ENCODE measurements at regions not wholly inside any gene's neighbourhood (a gene's known extent, or its start where the extent isn't known, plus 50 kb on each side); places are given as distances from the start of the nearest gene placed in this dataset.

- FAIRE-seq: no peak
Measured at GRCh38 chr17:34113089-34113488, 142.0 kb upstream of the CCL2 start.

- no peak for FAIRE-seq
Measured at GRCh38 chr17:34114174-34114573, 140.9 kb upstream of the CCL2 start.

GRCh38 chr17:34116306-34116705 is 138.8 kb upstream of the CCL2 start:
- no peak for FAIRE-seq

DNA sequence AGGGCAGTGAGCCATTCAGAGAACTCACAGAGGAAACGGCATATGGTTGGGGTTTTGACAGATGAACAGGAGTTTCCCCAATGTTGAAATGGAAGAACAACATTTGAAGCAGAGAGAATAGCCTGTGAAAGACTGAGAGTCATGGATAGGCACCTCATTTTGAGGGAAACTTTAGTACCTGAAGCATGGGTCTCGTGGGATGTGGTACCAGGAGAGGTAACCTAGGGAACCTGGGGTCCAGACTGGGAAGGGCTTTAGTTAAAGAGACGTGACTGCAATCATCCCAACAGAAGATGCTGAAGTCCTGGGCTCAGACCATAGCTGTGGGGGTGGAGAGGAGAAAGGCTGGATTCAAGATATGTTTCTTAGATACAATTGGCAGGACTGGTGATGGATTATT is 137.8 kb upstream of the CCL2 start:
- no peak for FAIRE-seq

DNA sequence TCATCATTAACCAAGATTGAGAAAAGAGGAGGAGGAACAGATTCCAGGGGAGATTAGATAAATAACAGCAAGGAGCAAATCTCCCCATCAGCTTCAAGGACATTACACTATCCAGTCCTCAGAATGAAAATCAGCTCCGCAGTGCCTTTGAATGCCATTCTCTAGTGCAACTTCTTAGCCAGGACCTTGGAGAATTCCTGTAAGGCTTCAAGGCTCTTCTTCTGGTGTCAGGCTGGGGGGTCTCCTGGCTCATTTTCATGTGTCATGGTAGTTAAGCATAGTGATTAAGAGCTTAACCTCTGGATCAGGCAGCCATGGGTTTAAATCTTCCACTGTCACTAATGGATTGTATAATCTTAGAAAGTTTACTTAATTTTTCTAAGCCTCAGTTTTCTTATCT is 137.3 kb upstream of the CCL2 start:
- FAIRE-seq: no peak

DNA sequence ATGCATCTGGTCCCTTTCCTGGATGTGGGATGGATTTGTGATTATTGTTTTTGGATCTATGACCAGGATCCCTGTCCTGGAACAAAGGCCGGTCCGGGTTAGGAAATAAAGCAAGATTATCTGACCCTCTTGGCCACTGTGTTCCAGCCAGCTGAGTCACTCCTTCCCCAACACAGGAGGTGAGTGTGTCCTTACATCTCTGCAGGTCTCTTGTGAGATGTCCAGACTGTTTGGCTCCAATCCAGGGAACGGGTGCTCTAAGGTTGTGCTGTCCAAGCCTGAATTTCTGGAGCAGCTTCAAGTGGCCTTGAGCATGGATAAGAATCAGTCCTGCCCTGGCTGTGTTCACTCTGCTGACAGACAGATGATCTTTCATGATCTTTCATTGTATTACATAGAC is 136.5 kb upstream of the CCL2 start:
- no peak for FAIRE-seq

- FAIRE-seq: no peak
Measured at GRCh38 chr17:34121311-34121710, 133.8 kb upstream of the CCL2 start.

GRCh38 chr17:34122515-34122914 is 132.6 kb upstream of the CCL2 start:
- FAIRE-seq: no peak

- FAIRE-seq: no peak
Measured at GRCh38 chr17:34125010-34125409, 130.1 kb upstream of the CCL2 start.

DNA sequence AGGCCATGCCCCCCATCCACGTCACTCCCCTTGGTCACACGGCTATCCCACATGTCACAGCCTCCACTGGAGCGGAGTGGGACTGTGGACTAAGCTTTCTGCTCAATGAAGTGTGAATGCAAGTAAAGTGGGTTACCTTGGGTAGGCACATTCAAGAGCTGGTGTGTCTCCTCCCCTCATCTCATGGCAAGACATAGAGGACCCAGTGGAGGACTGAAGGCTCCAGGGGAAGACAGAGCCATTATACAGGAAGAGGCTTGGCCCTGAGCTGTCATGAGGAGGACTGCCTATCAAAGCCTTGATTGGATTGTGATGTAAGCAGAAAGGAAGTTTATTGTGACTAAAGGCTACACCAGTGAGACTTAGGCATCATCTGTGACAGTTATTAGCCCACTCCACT is 129.2 kb upstream of the CCL2 start:
- no peak for FAIRE-seq

- no peak for FAIRE-seq
Measured at GRCh38 chr17:34126496-34126895, 128.6 kb upstream of the CCL2 start.

DNA sequence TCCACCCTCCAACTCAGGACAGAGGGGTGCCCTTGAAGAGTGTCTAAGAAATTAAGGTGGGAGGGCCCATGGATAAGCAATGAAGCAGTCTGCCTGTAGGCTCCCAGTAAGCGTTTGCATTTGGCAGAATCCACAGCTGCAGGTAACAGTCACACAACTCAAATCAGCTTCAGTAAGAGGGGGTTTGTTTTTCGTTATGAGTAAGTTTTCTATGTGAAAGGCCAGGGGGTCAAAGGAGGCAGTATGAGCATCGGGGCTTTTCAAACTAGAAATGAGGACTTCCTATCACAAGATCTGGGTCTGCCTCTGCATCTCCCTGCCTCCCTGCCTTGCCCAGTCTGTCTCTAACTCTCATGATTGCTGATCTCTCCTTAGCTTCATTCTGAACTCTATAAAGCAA is 128.1 kb upstream of the CCL2 start:
- FAIRE-seq: no peak

DNA sequence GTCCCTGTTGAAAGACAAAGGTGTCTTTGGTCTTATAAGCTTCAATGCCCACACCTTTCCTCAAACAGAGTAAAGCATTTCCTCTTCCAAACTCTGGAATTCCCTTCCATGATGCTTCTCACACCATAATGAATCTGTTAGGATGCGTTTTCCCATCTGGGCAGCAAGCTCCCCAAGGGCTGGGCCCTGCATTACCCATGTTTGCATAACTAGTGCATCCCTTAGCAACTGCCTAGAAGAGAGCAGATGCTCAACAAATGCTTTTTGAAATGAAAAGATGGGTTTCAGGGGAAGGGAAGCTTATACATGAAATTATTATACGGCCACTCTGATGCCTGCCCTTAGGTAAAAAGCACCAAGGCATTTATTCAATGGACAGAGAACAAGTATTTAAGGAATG is 124.5 kb upstream of the CCL2 start:
- no peak for FAIRE-seq

- FAIRE-seq: no peak
Measured at GRCh38 chr17:34131386-34131785, 123.7 kb upstream of the CCL2 start.

- FAIRE-seq: no peak
Measured at GRCh38 chr17:34133350-34133749, 121.7 kb upstream of the CCL2 start.

DNA sequence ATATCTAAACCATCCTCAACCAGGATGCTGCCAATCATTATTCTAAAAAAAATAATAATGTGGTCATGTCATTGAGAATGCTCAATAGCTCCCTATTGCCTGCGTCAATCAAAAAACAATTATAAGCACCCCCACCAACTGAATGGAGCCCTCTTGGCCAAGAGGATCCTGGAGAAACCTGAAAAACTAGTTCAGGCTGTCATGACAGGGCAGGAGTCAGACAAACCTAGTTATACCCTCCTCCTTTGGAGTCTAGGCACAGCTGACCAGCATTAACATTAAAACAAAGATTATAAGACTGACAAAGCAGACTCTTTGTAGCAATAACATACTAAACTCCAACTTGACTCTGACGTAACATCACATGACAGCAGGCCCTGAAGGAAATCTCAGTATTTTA is 119.2 kb upstream of the CCL2 start:
- FAIRE-seq: no peak

GRCh38 chr17:34140006-34140405 is 115.1 kb upstream of the CCL2 start:
- no peak for FAIRE-seq

DNA sequence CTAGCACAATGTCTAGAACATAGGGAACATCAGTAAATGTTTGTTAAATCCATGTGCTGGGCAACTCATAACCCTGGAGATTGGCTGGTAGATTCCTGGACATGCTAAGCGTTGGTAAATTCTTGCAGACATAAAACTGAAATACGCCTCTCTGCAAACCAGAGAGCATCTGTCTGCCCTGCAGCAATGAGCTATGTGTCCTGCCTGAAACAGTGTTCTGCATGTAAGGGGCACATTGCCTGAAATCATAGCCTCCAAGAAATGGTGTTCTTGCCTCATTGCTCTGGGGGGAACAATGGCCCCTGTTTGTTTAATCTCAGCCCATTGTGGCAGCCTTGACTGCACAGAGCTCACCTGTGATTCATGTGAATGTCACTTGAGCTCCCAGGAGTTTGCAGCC is 113.5 kb upstream of the CCL2 start:
- FAIRE-seq: no peak

DNA sequence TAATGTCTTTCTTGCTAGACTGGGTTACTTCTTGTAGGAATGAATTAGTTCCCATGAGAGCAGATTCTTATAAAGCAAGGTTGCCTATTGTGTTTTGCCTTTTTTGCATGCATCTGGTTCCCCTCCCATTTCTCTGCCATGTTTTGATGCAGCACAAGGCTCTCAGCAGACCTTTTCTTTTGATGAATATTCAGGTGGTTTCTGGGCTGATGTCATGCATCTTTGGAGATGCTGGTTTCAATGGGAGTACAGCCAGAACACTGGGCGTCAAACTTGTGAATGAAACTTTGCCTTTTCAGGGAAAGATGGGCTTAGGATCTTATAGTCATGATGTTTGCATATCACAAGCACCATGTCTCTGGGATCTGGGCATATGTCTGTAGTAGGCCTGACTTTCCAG is 111.7 kb upstream of the CCL2 start:
- no peak for FAIRE-seq

GRCh38 chr17:34146440-34147043 is 108.5 kb upstream of the CCL2 start:
- FAIRE-seq: no peak

GRCh38 chr17:34151102-34151501 is 104.0 kb upstream of the CCL2 start:
- no peak for FAIRE-seq

DNA sequence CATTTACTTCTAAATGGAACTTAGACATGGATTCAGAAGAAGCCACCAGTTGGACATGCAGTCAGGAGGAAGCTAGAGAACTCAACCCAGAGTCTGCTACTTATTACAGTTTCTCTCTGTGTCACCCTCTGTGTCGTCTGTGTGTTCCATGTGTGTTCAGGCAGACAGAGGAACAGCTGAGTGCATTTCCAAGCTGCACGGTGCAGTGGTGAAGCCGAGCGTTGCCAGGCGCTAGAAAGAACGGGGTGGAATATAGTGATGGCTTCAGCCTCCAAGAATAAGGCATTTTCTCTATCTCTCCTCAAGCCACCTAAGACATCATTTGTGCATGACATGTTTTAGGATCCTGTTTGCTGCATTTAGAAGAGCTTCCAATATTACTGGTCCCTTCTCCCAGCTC is 101.1 kb upstream of the CCL2 start:
- no peak for FAIRE-seq

DNA sequence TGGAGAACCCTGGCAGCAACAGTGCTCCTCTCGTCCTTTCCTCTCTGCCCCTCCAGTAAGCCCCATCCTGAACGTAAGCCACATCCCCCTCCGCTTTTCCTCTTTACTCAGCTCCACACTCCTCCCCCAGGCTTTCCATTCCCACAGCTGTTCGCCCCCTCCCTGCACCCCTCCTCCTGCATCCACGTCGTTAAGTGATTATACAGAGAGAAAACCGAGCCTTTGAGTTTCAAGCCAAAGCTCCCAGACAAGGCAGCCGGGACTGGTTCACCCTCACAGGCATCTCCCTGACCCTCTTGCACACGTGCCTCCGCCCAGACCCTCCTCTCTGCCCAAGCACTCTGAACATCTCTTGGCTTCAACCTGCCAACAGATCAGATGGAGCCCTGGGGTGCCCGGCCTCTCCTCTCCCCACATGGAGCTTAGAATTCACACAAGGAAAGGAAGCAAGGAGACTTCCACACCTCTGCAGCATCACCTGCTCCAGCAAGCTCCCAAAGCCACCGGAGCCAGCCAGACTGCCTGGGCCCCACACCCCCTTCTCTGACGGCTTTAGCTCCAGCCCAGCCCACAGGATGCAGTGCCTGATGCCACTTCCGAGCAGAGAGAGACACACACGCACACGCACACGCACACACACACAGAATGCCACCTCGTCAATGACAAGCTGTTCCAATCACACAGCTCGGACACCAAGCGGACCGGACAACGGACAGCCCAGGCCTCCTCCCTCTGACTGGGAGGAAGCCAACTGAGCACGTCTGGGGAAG is 99.9 kb upstream of the CCL2 start:
- FAIRE-seq: no peak

DNA sequence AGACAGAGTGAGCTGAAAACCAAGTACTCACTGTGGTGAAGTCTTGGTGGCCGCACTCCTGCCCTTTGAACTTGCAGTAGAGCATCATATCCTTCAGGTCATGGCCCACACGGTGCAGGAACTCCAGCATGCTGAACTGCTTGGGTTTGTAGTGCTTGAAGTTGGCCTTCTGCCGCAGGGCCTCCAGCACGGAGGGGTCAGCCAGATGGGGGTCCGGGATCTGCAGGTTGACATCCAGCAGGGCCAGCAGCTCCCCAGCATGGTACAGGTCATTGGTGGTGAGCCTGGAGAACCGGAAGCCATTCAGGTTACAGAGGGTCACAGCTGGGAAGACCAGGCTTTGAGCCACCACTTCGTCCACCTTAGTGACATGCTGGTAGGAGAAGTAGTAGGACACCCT is 99.1 kb upstream of the CCL2 start:
- no peak for FAIRE-seq

DNA sequence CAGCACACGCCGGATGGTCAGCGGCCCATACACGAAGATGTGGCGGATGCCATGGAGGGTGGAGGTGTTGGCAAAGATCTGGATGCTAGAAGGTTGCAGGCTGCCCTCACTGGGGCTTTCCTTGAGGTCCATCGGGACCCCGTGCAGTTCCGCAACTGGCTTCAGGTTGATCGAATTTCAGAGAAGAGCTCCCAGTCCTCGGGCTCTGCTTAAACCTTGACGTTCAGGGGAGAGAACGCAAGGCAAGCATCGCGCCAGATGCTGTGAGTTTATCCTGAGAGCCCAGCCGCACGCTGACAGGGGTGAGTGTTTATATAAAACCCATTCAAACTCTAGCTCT is 98.7 kb upstream of the CCL2 start:
- FAIRE-seq: no peak
